ENCODE measurements at regions not wholly inside any gene's neighbourhood (a gene's known extent, or its start where the extent isn't known, plus 50 kb on each side); places are given as distances from the start of the nearest gene placed in this dataset.

DNA sequence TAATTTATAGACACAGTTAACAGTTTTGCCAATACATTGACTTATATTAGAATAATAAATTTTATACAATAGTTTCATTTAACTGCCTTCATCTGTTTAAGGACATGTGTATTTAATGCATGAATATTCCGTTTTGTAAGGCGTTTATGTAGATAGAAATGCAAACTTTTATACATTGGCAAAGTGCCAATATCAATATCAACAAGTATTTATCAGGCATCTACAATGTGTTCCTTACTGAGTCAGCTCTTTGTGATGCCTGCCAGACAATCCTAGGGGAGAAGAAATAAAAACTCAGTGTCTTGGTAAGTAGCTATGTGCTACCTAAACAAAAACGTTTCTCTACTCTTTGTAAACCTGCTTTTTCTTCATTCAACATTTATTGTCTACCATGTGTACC is 1142.2 kb downstream of the C4orf33 start:
- DNase-seq (ENCODE audit: extremely low spot score, unreplicated experiment): no peak
- no peaks in the 10 kb centered on the region for H3K27me3 Mint-ChIP-seq (ENCODE audit: unreplicated experiment)
- no peaks in the 10 kb centered on the region for H3K36me3 Mint-ChIP-seq (ENCODE audit: unreplicated experiment)
- peaks cover 3% of the 10 kb centered on the region for H3K9me3 Mint-ChIP-seq (ENCODE audit: unreplicated experiment)
- H3K4me1 Mint-ChIP-seq (ENCODE audit: unreplicated experiment): peaks cover 6% of the 10 kb centered on the region
- H3K27ac Mint-ChIP-seq (ENCODE audit: unreplicated experiment): no peak overlapping the region
- H3K4me3 Mint-ChIP-seq (ENCODE audit: unreplicated experiment): no peak overlapping the region
- TF ChIP-seq CTCF (IDR thresholded peaks at IDR 0.05): no peak

- Mint-ChIP-seq H3K9me3 (ENCODE audit: unreplicated experiment) (peaks cover 12% of the 10 kb centered on the region), H3K4me1 (ENCODE audit: unreplicated experiment) (peaks cover 3% of the 10 kb centered on the region), H3K27me3 (ENCODE audit: unreplicated experiment) (no peaks in the 10 kb centered on the region), H3K4me3 (ENCODE audit: unreplicated experiment) (no peak overlapping the region), H3K27ac (ENCODE audit: unreplicated experiment) (no peak overlapping the region), H3K36me3 (ENCODE audit: unreplicated experiment) (no peaks in the 10 kb centered on the region)
- no peak for DNase-seq (ENCODE audit: extremely low spot score, unreplicated experiment)
- TF ChIP-seq CTCF (IDR thresholded peaks at IDR 0.05): no peak
These were observed 1153.0 kb downstream of the C4orf33 start for GRCh38 chr4:130249002-130249401.

DNA sequence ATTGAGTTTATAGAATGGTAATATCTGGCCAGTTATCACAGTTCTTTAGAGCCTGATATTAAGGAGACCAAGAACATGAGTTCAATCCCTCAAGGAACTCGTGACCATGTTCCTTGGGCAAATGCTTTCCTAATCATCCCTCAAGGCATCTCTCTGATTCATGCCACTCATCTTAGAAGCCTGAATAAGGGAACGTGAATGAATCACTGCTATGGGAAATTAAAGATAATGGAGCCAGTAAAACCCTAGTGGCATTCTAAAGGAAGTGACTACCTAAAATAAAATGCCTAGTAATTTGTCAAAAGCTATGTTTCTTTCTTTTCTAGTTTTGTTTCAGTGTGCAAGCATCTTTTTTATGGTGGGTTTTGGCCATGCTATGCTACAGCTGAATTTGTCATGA is 1161.3 kb downstream of the C4orf33 start:
- peak; percentile 12 for TF ChIP-seq CTCF (IDR thresholded peaks at IDR 0.05)
- no peak overlapping the region for H3K4me3 Mint-ChIP-seq (ENCODE audit: unreplicated experiment)
- no peak overlapping the region for H3K27ac Mint-ChIP-seq (ENCODE audit: unreplicated experiment)
- peaks cover 8% of the 10 kb centered on the region for H3K4me1 Mint-ChIP-seq (ENCODE audit: unreplicated experiment)
- no peaks in the 10 kb centered on the region for H3K36me3 Mint-ChIP-seq (ENCODE audit: unreplicated experiment)
- H3K9me3 Mint-ChIP-seq (ENCODE audit: unreplicated experiment): no peaks in the 10 kb centered on the region
- H3K27me3 Mint-ChIP-seq (ENCODE audit: unreplicated experiment): no peaks in the 10 kb centered on the region
- DNase-seq (ENCODE audit: extremely low spot score, unreplicated experiment): no peak

DNA sequence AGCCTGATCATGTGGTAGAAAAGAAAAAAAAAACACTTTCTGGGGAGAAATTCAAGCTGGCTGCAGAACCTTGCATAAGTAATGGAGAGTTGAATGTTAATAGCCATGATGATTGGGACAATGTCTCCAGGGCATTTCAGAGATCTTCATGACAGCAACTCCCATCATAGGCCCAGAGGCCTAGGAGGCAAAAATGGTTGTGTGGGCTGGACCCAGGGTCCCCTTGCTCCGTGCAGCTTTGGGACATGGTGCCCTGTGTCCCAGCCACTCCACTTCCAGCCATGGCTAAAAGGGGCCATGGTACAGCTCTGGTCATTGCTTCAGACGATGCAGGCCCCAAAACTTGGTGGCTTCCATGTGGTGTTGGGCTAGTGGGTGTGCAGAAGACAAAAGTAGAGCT is 1170.9 kb downstream of the C4orf33 start:
- TF ChIP-seq CTCF (IDR thresholded peaks at IDR 0.05): no peak
- no peak for DNase-seq (ENCODE audit: extremely low spot score, unreplicated experiment)
- H3K4me3 Mint-ChIP-seq (ENCODE audit: unreplicated experiment): no peak overlapping the region
- H3K27me3 Mint-ChIP-seq (ENCODE audit: unreplicated experiment): no peaks in the 10 kb centered on the region
- H3K9me3 Mint-ChIP-seq (ENCODE audit: unreplicated experiment): peaks cover 7% of the 10 kb centered on the region
- no peaks in the 10 kb centered on the region for H3K4me1 Mint-ChIP-seq (ENCODE audit: unreplicated experiment)
- H3K27ac Mint-ChIP-seq (ENCODE audit: unreplicated experiment): no peak overlapping the region
- no peaks in the 10 kb centered on the region for H3K36me3 Mint-ChIP-seq (ENCODE audit: unreplicated experiment)

DNA sequence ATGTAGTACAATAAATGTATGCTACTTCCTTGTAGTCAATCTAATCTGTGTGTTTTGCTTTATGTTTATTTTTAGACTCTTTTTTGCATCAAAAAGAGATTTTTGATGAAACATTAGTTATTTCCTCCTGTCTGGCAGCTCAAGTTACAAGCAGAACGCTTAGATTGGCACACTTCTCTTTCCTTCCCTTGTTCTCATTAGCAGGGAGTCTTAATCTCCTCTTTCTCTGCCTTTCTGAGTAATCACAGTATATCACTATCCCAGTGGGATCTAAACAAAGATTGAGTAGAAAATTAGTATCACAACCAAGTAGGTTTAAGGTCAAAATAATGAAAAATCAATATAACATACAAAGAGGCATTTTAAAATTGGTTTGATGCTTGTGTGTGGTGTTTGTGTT is 1192.6 kb downstream of the C4orf33 start:
- no peaks in the 10 kb centered on the region for H3K36me3 Mint-ChIP-seq (ENCODE audit: unreplicated experiment)
- no peak for DNase-seq (ENCODE audit: extremely low spot score, unreplicated experiment)
- H3K4me1 Mint-ChIP-seq (ENCODE audit: unreplicated experiment): peaks cover 3% of the 10 kb centered on the region
- H3K4me3 Mint-ChIP-seq (ENCODE audit: unreplicated experiment): no peak overlapping the region
- no peak for TF ChIP-seq CTCF (IDR thresholded peaks at IDR 0.05)
- no peaks in the 10 kb centered on the region for H3K9me3 Mint-ChIP-seq (ENCODE audit: unreplicated experiment)
- H3K27me3 Mint-ChIP-seq (ENCODE audit: unreplicated experiment): no peaks in the 10 kb centered on the region
- no peak overlapping the region for H3K27ac Mint-ChIP-seq (ENCODE audit: unreplicated experiment)
